ENCODE measurements at regions not wholly inside any gene's neighbourhood (a gene's known extent, or its start where the extent isn't known, plus 50 kb on each side); places are given as distances from the start of the nearest gene placed in this dataset.
"Not testable (repeated sequence)": the region's sequence is repeated elsewhere in the genome, so short reads cannot be mapped to it uniquely, and the experiment has no call there.

DNA sequence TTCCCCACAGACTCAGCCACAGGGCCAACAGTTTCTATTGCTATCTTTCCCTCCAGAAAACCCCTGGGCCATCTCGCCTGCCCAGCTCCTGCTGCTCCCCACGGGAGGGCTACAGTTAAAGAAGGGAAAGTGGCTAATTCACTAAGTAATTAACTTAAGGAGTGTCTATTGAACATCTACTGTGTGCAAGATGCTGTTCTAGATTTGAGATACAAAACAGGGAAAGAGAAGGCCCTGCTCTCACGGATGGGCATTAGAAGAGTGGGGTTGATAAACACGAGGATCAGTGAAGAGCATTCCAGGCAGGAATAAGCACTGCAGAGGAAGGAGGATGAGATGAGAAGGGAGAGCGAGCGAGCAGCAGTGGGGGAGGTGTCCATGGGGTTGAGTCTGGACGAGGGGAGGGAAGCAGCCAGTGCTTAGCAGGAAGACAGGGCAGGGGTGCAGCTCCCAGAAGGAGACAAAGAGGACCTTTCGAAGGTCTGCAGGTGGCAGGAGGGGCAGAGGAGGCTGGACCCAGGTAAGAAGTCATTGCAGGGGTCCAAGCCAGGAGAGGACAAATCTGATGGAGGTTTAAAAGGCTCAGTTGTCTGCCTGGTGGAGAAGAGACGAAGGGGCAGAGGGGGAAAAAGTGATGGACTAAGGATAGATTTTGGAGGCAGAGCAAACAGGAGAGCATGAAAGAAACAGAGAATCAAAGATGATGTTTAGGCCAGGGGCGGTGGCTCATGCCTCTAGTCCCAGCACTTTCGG lies 64.7 kb downstream of the KLF15 start:
- DNase-seq = no peak

DNA sequence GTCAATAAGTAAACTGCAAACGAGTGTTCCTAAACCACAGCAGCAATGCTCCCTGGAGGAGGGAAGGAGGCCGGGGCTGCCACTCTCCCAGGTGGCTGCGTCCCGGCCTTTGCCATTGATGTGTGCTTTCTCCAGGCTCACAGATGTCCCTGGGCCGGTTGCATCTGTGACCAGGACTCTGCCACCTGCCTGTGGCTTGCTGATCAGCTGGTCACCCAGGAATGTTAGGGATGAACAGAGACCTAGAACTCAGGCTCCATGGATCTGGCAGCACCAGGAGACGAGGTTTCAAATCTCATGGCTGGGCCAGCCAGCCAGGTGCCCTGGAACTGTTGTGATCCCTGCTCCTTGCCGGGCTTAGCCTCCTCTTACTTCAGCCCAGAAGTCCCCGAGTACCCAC lies 65.7 kb downstream of the KLF15 start:
- DNase-seq = no peak

DNA sequence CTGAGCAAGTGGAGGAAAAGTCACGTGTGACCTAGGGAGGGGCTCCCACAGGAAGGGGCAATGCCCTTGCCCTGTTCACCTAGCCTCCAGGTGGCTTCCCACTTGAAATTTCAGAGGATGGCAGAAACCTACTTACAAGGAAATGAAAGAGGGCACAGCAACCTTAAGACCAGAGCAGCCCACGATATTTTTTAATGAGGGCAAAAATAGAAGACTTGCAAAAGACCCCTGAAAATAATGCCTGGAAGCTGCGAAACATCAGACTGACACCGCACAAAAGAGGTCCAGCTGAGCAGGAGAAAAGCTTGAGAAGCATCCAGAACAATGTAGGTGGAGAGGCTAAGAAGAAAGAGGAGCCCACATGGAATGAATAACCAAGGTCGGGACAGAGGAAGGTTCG lies 66.1 kb downstream of the KLF15 start:
- DNase-seq = no peak

DNA sequence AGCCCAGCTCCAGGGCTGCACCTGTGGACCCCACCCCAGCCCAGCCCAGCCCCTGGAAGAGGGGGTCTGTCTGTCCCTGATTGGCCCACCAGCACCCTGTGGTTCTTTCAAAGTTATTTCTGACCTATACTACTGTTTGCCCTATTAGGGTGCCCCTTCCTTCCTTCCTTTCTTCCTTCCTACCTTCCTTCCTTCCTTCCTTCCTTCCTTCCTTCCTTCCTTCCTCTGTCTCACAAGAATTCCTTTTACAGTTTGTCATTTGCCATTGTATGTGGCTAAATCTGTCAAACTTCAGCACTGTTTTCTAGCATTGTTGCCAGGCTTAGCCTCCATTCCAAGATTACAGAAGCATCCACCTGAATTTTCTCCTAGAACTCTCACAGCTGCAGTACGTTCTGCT lies 66.9 kb downstream of the KLF15 start:
- no peak for DNase-seq

DNA sequence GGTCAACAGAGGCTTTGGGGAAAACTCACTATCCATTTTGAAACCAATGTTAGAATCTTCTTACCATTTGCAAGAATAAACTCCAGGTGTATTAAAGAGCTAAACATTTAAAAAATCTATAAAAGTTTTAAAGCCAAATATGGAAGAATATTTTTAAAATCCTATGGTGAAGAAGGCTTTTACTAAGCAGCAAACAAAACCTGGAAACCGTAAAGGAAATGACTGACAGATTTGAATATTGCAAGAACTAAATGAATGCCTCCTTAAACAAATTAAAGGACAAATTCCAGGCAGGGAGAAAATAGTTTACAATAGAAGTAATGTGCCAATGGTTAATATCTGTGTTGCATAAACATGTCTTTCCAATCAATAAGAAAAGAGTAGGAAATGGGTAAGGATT lies 68.1 kb downstream of the KLF15 start:
- no peak for DNase-seq

DNA sequence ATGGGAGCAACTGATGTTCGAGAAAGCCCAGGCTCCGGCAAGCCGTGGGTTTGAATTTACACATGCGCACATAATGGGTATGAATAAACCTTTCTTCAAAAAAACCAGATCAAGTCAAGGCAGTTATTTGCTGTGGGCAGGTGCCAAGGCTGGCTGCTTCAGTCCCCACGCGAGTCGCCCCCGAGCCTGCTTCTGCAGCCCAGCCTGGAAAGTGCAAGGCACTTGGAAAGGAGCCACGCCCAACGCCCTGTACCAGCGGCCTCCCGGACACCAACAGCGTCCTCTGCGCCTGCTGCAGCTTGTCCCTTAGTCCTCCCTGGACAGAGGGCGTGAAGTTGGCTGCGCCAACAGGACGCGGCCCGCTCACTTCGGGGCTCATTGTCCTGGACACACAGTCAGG lies 68.9 kb downstream of the KLF15 start:
- DNase-seq = no peak

DNA sequence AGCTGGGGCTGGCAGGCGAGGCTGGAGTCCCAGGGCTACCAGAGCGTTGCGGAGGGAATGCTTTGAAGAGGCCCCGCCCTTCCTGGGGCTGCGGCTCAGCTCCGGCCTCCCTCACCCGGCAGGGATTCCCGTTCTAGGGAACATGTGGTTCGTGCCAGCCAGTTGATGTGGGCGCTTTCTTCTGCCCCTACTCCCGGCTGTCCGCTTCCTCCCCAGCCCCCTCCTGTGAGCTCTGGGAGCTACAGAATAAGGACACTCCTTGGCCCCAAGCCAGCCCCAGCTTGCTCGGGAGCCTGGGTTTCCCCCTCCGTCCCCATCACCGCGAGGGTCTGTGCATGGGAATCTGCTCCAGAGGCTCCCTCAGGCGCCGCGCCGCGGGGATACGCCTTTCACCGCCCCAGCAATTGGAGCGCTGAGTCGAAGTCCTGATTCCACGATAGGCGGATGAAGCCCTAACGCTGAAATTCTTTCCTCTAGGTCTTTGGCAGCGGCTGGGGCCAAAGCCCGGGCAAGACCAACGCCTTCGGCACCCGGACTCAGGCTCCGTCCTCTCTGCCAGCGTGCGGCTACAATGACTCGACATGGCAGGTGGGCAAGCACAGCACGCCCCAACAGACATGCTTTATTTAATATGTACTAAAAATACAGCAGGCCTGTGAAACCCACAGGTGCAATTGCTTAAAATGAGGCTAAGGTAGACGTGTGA lies 69.5 kb downstream of the KLF15 start:
- DNase-seq = no peak

DNA sequence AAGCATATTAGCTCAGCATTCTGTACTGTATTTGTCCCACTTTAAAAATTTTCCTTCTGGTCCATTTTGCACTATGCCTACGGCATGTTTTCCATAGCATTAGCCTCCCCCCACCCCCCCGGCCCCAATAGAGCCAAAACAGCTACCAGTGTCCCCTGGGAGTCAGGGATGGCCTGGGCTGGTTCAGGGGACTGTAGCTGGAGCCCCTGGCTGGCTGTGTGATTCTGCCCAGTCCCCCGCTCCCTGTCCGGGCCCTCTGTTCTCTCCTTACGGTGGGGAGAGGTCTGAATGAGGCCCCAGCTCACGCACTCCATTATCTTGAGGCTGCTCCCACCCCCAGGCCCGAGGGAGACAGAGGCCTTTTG lies 70.1 kb downstream of the KLF15 start:
- DNase-seq = no peak

DNA sequence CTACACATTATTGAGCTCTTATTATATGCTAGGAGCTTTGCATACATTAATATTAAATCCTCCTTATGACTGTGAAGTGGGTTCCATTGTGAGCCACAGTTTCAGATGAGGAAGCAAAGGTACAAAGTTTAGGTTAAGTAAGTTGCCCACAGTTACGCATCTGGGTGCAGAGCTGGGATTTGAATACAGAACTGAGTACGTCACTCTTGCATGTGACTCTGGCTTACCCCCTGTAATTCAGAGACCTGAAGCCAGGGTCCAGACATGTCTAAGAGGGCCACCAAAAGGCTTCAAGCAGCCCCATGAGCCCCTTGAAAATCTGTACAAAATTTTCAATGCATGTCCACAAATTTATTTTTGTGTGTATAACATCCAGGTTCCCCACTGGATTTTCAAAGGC lies 71.8 kb downstream of the KLF15 start:
- no peak for DNase-seq

DNA sequence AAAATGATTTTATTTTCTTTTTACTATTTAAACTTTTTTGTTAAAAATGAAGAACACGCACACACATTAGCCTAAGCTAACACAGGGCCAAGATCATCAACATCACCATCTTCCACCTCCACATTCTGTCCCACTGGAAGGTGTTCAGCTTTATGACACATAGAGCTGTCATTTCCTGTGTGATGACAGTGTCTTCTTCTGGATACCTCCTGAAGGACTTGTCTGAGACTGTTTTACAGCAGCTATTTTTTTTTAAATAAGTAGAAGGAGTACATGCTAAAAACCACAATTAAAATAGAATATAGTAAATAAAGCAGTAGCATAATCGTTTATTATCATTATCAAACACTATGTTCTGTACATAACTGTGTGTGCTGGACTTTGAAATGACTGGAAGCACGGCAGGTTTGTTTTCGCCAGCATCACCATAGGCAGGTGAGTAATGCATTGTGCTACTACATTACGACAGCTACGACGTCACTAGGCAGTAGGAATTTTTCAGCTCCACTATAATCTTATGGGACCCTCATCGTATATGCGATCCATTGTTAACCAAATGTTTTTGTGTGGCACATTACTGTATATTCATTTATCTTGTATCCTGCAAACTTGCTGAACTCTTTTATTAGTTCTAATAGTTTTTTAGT lies 72.8 kb downstream of the KLF15 start:
- DNase-seq = no peak

DNA sequence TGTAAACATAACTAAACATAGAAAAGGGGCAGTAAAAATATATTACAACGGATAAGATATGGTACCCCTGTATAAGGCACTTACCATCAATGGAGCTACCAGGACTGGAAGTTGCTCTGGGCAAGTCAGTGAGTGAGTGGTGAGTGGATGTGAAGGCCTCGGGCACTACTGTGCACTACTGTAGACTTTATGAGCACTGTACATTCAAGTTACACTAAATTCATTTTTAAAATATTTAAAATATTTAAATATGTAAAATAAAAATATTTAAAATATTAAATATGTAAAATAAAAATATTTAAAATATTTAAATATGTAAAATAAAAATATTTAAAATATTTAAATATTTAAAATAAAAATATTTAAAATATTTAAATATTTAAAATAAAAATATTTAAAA lies 73.6 kb downstream of the KLF15 start:
- not testable (repeated sequence) for DNase-seq

DNA sequence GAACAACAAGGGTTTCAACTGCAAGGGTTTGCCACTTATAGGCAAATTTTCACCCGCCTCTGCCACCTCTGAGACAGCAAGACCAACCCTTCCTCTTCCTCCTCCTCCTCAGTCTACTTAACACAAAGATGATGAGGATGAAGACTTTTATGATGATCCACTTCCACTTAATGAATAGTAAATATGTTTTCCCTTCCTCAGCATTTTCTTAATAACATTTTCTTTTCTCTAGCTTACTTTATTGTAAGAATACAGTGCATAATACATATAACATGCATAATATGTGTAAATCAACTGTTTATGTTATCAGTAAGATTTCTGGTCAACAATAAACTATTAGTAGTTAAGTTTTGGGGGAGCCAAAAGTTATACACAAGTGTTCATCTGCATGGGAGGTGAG lies 77.4 kb downstream of the KLF15 start:
- DNase-seq = no peak

DNA sequence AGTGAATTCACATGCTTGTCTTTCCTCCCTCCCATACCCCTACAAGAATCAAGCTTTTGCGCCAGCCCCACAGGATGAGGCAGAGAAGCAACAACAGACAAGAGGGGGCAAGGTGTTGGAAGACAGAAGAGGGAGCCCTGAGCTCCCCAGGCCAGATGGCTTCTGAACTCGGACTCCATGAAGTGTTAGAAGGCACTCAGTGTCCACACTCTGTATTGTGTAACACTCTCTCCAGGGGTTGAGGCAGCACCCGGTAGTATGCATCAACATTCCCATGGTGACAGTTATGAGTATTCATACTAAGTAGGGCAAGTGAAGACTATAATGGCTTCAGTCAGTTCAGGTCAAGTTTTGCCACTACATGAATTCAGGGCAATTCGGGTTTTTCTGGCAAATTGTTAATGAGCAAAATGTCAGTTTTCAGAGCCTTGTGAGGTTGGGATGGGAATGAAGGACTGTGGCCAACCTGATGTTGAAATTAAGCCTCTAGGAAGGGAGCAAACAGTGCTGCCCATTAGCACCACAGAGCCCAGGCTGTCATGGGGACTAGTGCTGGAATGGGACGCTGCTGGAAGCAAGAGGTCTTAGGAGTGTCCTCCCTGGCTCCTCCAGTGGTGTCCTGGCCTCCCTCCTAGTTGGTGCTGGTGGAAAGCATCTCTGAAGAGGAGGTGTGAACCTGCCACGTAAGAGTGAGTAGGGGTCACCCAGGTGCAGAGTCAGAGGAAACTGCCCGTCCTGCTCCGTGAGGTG lies 79.4 kb downstream of the KLF15 start:
- no peak for DNase-seq

DNA sequence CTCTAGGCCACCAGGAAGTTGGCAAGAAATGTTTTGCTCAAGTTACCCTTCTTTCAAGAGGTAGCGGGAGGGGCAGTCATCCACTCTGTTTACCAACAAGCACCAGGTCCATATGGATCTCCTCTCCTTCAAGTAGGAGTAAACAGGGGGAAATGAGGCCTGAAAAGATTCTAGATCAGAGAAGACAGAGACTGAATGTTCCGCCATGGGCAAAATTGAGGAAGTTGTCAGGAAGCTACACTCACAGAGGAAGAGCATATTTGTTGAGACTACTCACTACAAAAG lies 81.6 kb downstream of the KLF15 start:
- DNase-seq = no peak

DNA sequence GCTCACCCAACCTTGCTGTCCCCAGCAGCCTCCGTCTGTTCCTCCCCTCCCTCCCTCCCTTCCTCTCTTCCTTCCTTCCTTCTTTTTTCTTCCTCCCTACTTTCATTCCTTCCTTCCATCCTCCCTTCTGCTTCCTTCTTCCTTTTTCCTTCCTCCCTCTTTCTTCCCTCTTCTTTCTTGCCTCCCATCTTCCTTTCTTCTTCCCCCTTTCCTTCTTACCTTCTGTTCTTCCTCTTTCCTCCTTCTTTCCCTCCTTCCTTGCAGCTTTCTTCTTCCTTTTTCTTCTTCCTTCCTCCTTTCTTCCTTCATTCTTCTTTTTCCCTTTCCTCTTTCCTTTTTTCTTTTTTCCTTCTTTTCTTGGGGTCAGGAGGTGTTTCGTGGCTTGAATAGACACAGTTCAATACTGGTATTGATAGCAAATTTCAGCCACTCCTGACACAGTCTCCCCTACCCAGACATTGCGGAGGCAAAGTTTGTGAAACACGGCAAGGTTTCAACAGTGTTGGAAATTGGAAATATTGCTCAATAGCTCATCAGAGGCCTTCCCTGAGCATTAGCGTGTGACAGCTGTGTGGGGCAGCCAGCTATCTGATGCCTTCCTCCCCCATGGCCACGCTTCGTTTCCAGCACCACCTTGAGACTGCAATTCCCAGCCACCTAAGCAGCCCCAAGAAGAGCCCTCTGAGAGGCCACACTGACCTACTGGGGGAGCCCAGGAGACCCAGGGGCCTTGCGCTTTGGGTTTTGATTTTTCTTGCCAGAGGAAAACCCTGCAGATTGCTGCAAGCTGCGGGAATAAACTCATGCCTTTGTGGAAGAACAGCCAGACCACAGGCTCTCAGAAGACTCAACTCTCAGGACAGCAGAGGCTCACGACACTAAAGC lies 82.2 kb downstream of the KLF15 start:
- DNase-seq = no peak

DNA sequence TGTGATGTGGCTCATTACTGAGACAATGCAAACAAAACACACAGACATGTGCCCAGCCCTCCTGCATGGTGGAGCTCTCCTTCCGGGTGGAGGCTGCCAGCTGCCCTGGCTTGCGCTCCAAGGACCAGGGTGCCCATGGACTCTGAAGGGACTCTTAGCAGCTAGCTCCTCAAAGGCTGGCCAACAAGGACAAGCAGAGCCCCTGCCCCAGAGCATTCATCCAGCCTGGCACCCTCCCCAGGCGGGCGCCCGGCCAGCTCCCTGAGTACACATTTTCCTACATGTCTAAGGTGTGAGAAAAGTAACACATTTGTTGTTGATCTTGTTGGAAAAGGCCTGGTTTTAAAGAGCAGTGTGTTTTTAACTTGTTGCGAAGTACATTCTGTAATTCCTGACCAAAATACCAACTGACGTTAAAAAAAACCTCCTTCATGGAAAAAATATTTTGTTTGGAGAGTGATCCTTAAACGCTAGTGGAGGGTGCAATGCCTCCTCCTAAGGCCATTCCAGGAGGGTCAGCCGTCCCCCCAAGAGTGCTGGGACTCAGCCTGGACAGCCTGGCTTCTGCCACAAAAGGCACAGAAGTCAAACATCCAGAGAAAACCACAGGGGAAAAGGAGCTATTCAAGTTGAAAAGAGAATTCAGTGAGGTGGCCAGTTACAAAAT lies 86.9 kb downstream of the KLF15 start:
- DNase-seq = no peak

DNA sequence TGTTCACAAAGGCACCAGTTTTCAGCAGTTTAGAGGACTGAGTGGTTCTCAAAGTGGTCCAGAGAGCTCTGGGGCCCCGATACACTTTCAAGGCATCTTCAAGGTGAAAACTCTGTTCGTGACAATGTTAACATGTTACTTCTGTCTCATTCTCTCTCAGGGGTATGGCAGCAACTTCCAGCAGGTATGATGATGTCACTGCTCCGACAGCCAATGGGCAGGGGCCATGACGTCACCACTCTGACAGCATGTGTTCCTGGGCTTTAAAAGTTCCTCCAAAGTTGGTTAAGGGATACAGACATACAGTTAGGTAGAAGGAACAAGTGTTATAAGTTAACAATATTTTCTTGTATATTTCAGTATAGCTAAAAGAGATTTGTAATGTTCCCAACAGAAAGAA lies 87.9 kb downstream of the KLF15 start:
- no peak for DNase-seq

DNA sequence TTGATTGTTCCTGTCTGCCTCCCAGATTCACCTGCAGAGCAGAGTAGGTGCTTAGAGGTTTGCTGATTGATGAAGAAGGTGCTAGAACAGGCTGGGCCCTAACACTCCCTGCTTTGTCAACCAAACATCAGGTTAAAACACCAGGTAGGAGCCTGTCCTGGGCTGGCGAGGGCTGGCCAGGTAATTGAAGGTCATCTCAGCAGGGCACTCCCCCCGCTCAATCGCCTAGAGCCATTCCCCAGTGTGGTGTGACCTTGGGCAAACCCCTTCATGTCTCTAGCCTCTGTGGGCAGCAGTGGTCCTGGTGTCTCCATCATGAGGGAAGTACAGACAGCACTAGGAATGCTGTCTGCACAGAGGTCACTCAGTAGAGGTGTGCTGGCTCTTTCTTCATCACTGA lies 88.3 kb downstream of the KLF15 start:
- no peak for DNase-seq

DNA sequence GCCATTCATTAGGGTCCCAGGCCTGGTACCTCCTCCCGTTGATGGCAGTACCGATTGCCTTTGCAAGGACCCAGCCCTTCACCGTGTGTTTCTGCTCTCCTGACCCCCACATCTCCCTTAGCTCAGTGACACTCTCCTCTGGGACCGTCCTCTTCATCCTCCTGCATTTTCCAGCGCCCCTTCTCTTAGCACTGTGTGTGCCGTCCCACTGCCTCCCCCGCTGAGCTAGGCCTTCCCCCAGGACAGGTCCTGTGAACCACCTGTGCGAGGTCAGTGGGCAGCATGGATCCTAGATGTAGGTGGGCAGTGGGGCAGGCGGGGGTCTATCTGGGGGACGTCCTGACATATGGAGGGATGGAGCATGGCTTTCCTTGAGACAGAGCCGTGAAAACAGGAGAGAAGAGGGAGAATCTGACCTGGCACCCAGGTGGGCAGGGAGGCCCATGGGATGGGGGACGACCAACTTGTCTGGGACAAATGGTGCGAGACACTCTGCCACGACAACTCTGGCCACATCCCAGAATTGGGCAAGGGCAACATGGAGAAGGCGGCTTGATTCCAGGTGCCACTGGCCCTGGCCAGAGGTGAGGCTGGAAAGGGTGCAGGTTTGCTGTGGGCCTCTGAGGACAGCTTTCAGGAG lies 87.7 kb upstream of the ALDH1L1 start:
- no peak for DNase-seq

DNA sequence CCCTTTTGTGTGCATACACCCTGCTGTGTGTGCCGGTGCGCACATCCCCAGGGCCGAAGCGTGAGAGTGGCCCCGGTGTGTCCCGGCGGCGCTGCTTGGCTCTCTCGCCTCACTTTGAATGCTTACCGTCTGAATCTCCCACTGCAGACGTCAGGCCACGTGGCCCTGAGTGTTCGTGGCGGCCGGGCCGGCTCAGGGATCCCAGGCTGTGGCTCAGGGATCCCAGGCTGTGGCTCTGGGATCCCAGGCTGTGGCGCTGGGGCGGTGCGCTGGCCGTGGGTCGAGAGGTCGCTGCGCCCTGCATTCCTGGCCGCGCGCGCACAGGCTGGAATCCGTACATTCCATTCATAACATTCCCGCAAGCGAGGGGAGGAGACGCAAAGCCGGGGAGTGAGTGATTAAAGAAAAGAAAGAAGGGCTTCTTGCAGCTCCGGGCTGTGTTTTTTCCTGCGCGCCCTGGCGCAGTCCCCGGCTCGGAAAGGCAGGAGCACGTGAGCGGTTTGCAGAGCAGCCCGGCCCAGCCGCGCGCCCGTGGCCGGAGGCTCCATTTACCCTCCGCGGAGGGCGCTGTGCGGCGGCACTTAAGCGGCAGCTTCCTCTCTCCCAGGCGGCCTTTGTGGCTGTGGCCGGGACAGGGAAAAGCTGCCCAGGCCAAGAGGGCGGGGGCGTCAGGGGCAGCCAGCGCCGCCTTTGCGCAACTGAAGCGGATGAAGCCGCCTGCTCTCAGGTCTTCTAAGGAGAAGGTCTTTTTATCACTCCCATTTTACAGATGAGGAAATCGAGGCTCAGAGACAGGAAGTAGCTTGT lies 87.0 kb upstream of the ALDH1L1 start:
- DNase-seq = no peak

DNA sequence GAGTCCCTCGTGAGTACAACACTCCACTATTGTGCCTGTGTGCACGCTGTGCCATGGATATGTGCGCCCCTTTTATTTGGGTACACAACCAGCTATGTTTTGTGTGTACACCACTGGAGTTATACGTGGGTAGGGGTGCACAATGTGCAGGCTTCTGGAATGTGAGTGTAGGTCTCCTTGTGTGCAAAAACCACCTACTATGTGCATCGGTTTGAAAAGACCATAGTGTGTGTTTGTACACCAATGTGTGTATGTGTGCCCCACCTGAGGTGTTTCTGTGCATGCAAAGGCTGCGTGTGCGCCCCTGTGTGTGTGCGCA lies 86.4 kb upstream of the ALDH1L1 start:
- DNase-seq = no peak
